Vagina (tissue), 2 donors: ENCODE measurements at regions not wholly inside any gene's neighbourhood (a gene's known extent, or its start where the extent isn't known, plus 50 kb on each side); places are given as distances from the start of the nearest gene placed in this dataset.

Experiments
- DNase-seq, 2 donors: peaks; one replicate each; pipeline ENCODE4 v3.0.0-alpha.2; 2017; ENCODE audit errors: extremely low spot score in 2 of 2
- H3K27ac ChIP-seq: fragments of 200-600 bp; sonication (generic); one replicate; pipeline ENCODE4 v1.5.1; 2019
- H3K27me3 ChIP-seq: fragments of 200-600 bp; sonication (generic); one replicate; pipeline ENCODE4 v1.5.1; 2019
- H3K36me3 ChIP-seq, 2 donors: fragments of 200-600 bp; sonication (generic); one replicate each; pipeline ENCODE4 v1.5.1; 2017 to 2019
- H3K4me1 ChIP-seq: fragments of 200-600 bp; sonication (generic); one replicate; pipeline ENCODE4 v1.5.1; 2019
- H3K4me3 ChIP-seq, 2 donors: fragments of 200-600 bp; sonication (generic); 1 replicate in 1 of 2; 2 replicates in 1 of 2; pipeline ENCODE4 v1.5.1; 2016 to 2019
- H3K9me3 ChIP-seq: fragments of 200-600 bp; sonication (generic); one replicate; pipeline ENCODE4 v1.5.1; 2019
- CTCF ChIP-seq, 3 experiments: fragments of 450-650 bp in 2 of 3; fragments of 200-600 bp in 1 of 3; sonication (generic) in 1 of 3; IDR thresholded peaks; one replicate each; pipeline ENCODE4 v1.5.1; 2017 to 2019; ENCODE audit warnings: antibody characterized with exemption in 3 of 3, mild to moderate bottlenecking in 2 of 3, moderate library complexity in 2 of 3
- POLR2A ChIP-seq, 2 donors: fragments of 450-650 bp; IDR thresholded peaks; one replicate each; pipeline ENCODE4 v1.6.1; 2017; ENCODE audit warnings: antibody characterized with exemption in 2 of 2, mild to moderate bottlenecking in 2 of 2, moderate library complexity in 2 of 2
- POLR2AphosphoS5 ChIP-seq, 2 donors: sonication (generic); formaldehyde crosslinking; IDR thresholded peaks; one replicate each; pipeline ENCODE4 v1.9.0; 2017; ENCODE audit warnings: antibody characterized with exemption in 2 of 2, mild to moderate bottlenecking in 2 of 2, low read depth in 1 of 2; ENCODE audit not compliant: insufficient read depth in 1 of 2
- intact Hi-C: fragments of 100-400 bp; cut with DNase I; formaldehyde crosslinking; loops from one replicate; pipeline ENCODE4 v1.15.1; 2023

- Histone ChIP-seq H3K9me3 (no peaks in the 10 kb centered on the region), H3K36me3 (no peaks in the 10 kb centered on the region), H3K27ac (no peak overlapping the region), H3K4me1 (peaks cover 21% of the 10 kb centered on the region), H3K27me3 (no peaks in the 10 kb centered on the region), H3K4me3 (no peak overlapping the region)
- DNase-seq: no peak
- TF ChIP-seq CTCF (IDR thresholded peaks at IDR 0.05) (no peak), POLR2A (IDR thresholded peaks at IDR 0.05) (no peak), POLR2AphosphoS5 (IDR thresholded peaks at IDR 0.05; ENCODE audit: insufficient read depth in 1 of 2, low read depth in 1 of 2) (no peak)
- intact Hi-C loops: no loop called here
Measured at GRCh38 chr9:88776717-88777497, 214.4 kb upstream of the S1PR3 start.

- no peak for DNase-seq
- no peaks in the 10 kb centered on the region for H3K9me3 ChIP-seq
- no peaks in the 10 kb centered on the region for H3K27me3 ChIP-seq
- H3K27ac ChIP-seq: no peak overlapping the region
- H3K4me3 ChIP-seq: no peak overlapping the region
- TF ChIP-seq POLR2AphosphoS5 (IDR thresholded peaks at IDR 0.05; ENCODE audit: insufficient read depth in 1 of 2, low read depth in 1 of 2) (no peak), POLR2A (IDR thresholded peaks at IDR 0.05) (no peak), CTCF (IDR thresholded peaks at IDR 0.05) (no peak)
- no peaks in the 10 kb centered on the region for H3K36me3 ChIP-seq
- intact Hi-C loops: no loop called here
- H3K4me1 ChIP-seq: peaks cover 21% of the 10 kb centered on the region
Measured at GRCh38 chr9:88777498-88778312, 213.6 kb upstream of the S1PR3 start.

GRCh38 chr9:88781628-88782391 is 209.5 kb upstream of the S1PR3 start:
- TF ChIP-seq CTCF (IDR thresholded peaks at IDR 0.05): no peak
- no peak for TF ChIP-seq POLR2AphosphoS5 (IDR thresholded peaks at IDR 0.05; ENCODE audit: insufficient read depth in 1 of 2, low read depth in 1 of 2)
- TF ChIP-seq POLR2A (IDR thresholded peaks at IDR 0.05): no peak
- intact Hi-C loops: no loop called here
- no peak for DNase-seq
- Histone ChIP-seq H3K4me1 (no peaks in the 10 kb centered on the region), H3K9me3 (no peaks in the 10 kb centered on the region), H3K27ac (peak overlapping the region; percentile 16), H3K4me3 (no peak overlapping the region), H3K36me3 (no peaks in the 10 kb centered on the region), H3K27me3 (no peaks in the 10 kb centered on the region)

GRCh38 chr9:88782931-88783710 is 208.1 kb upstream of the S1PR3 start:
- Histone ChIP-seq H3K9me3 (no peaks in the 10 kb centered on the region), H3K4me1 (no peaks in the 10 kb centered on the region), H3K4me3 (no peak overlapping the region), H3K27me3 (no peaks in the 10 kb centered on the region), H3K36me3 (no peaks in the 10 kb centered on the region), H3K27ac (peak overlapping the region; percentile 16)
- intact Hi-C loops: no loop called here
- no peak for DNase-seq
- TF ChIP-seq CTCF (IDR thresholded peaks at IDR 0.05): no peak
- TF ChIP-seq POLR2A (IDR thresholded peaks at IDR 0.05): no peak
- TF ChIP-seq POLR2AphosphoS5 (IDR thresholded peaks at IDR 0.05; ENCODE audit: insufficient read depth in 1 of 2, low read depth in 1 of 2): no peak
